Superior temporal gyrus (tissue), 1 donor: ENCODE measurements at regions not wholly inside any gene's neighbourhood (a gene's known extent, or its start where the extent isn't known, plus 50 kb on each side); places are given as distances from the start of the nearest gene placed in this dataset.

Source experiments
- DNase-seq: peaks from one replicate; pipeline ENCODE4 v3.0.0-alpha.2; 2016; ENCODE audit errors: extremely low spot score

DNA sequence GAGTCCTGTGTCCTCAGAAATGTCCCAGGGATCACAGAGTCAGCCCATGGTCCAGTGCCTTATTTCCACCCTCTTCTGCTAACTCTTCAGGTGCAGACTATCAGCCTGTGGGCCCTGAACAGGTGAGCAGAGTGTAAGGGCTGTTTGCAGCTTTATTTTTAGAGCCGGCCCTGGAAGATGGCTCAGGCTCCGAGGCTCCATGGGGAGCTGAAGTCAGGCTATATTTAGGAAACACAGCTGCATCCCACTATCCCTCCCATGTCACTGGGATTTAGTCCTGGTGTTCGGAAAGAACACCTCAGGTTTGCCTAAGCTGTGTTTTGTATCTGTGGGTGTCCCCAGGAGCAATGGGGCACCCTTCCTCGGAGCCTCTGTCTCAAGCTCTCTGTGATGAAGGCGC, 126.9 kb downstream of the RPS24 start:
- no peak for DNase-seq

DNA sequence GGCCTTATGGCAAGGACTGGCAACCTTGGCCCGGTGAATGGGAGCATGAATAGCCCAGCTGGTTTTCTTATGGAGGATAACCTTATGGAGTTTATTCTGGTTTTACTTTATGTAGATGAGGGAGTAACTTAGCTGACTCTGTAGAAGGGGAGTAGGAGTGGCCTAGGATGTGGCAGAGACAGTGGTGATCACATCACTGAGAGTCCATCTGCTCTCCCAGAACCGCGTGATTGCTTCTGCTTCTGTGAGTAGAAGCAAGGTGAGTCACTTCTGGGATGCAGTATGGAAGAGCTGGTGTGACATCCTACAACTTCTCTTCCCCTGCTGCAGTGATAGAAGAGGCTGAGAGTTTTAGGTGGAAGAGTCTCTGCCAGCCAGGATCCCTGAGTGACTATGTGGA, 129.2 kb downstream of the RPS24 start:
- no peak for DNase-seq

DNA sequence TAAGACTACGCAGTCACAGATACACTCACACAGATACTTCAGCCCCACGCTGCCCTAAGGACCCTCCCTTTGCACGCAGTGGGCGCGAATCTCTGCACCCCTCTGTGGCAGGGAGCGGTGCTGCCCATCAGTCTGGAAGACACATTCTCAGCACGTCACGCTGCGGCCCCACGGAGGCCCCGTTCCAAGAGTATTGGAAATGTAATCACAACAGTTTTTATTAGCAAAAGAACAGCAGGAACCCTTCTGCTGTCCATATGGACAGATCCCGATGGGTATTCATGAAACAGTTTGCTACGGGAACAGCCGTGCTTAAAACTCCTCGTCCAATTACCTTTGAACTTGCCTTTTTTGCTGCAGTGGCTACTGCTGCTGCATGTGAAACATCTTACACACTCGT, 131.0 kb downstream of the RPS24 start:
- DNase-seq, result no peak

DNA sequence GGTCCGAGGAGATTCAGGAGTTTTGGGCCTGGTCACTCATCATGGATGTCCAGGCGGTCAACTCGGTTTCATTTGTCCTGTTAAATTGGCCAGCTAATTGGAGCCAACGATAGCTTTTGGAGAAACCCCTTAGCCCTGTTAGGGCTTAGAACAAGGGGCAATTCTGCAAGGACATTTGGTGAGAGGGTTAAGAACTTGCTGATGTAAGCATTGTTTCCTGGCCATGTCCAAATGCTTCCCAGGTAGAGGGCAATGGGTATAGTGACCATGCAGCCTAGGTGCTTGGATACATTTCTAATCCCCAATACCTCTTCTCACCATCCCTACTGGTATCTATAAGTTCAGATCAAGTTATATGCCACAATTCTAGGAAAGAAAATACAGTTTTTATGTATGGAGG, 131.5 kb downstream of the RPS24 start:
- no peak for DNase-seq

DNA sequence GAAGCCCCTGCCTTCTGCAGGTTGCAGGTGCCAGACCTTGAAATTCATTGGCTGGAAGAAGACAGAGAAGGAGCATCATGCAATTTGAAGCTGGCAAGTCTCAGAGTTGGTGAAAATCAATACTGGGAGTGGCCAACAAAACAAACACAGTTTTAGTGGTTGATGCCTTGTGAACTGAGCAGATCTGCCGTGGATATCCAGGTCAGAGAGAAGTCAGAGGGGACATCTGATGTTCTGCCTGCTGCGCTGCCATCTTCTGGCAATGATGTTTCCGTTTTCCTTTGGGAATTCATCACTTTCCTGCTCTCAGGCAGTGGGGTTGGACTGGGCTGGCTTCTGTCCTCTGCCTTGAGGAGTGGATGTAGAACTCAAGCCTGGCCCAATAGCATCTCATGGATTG, 132.0 kb downstream of the RPS24 start:
- no peak for DNase-seq

GRCh38 chr10:78166261-78166660, 132.6 kb downstream of the RPS24 start:
- DNase-seq, result no peak

DNA sequence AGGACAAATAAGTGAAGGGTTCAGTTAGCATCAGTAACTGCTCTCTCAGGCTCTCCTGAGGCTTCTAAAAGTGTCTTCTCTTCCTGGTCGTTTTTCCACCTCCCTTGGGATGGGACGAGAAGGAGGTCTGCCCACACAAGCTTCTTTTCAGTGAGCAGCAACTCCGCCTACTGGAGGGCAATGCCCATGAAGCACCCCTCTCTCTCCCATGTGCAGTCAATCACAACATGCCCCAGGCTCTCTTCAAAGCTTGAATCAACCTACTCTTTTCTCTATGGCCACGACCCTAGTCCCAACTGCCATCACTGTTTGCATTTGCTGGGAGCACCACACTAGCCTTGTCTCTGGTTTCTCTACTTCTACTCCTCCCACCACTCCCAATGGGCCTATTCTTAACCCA, 135.6 kb downstream of the RPS24 start:
- DNase-seq, result no peak

DNA sequence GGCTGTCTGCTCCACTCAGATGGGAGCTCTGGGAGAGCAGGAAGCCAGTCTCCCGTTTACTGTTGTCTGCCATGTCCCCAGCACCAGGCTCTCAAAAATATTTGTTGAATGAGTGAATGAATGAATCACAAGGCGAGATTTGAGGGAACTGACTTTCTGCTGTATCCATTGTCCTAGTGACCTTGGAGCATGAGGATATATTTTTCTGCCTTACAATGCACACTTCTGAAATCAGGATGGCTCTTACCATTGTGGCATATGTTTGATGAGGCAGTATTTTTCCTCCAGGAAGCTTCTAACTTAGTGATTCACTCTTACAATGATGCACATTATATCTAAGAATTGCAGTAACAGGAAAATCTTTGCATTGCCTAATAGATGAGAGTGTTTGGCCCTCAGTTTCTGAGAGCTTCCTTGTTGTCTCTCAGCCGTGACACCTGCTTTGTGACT, 136.4 kb downstream of the RPS24 start:
- no peak for DNase-seq

DNA sequence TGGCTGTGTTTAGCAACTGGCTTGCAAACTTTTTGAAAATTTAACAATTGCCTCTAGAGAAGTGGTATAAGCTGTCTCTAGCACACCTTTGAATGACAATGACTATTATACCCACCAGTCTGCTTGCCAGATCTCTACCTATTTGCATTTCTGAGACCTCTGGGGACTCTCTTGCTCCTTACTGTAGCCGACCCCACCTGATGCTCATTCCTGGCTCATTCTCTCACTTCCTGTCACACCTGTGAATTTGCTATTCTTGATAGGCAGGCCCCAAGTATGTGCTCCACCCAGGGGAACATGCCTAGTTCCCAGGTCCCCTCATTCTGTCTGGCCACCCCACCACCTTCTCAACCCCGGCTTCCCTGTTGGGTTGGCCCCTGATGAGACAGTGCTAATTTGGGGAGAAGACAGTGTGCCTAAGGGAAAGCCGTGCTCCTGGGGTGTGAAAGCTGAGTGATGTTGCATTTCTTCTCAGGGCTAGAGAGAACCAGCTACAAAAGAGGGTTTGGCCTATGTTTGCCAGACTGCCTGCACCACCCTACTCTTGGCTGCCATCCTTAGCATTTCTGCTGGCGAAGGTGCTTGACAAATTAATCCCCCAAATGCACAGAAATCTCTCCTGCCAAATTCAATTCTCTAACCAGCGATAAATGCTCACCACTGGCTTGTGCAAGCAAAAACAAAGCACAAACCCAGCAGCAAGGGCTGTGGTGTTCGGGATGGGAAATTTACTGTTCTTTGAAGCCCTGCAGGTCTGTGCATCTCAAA, 138.2 kb downstream of the RPS24 start:
- no peak for DNase-seq

- DNase-seq, result no peak
Measured at GRCh38 chr10:78173360-78174015, 139.8 kb downstream of the RPS24 start.

DNA sequence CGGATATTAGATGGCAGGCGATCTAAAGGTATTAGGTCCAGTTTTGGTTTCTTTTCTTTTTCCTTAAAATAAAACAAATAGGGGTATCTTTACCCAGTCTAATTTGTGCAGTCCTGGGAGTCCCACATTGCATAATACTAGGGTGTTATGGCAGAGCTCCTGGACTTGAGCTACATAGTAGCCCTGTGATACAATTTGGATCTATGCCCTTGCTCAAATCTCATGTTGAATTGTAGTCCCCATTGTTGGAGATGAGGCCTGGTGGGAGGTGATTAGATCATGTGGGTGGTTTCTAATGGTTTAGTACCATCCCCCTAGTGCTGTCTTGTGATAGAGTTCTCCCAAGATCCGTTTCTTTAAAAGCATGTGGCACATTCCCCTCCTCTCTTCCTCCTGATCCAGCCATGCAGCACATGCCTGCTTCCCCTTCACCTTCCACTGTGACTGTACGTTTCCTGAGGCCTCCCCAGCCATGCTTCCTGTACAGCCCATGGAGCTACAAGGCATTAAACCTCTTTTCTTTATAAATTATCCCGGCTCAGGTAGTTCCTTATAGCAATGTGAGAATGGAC, 141.9 kb downstream of the RPS24 start:
- peak; percentile 42 for DNase-seq

- peak; percentile 80 for DNase-seq
Measured at GRCh38 chr10:78176320-78177317, 143.0 kb downstream of the RPS24 start.

- DNase-seq, result no peak
Measured at GRCh38 chr10:78177491-78178185, 144.0 kb downstream of the RPS24 start.

DNA sequence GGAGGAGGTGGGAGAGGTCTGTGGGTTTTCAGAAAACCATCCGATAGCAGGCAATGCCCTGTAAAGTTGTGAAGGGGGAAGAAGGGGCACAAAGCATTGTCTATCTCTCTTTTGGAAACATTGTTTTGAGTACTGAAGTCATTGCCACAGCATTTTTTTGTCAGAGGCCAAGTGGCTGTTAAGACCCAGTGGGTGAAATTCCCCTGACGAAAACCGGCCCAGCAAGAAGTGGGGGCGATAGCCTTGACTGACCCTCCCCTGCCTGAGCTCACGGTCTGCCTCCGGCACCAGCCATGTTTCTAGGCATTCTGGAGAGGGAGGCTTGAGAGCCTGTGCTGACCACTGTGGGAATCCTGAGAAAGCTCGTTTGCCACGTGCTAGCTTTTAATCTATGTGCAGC, 144.7 kb downstream of the RPS24 start:
- DNase-seq, result no peak

- no peak for DNase-seq
Measured at GRCh38 chr10:78178940-78179339, 145.3 kb downstream of the RPS24 start.

DNA sequence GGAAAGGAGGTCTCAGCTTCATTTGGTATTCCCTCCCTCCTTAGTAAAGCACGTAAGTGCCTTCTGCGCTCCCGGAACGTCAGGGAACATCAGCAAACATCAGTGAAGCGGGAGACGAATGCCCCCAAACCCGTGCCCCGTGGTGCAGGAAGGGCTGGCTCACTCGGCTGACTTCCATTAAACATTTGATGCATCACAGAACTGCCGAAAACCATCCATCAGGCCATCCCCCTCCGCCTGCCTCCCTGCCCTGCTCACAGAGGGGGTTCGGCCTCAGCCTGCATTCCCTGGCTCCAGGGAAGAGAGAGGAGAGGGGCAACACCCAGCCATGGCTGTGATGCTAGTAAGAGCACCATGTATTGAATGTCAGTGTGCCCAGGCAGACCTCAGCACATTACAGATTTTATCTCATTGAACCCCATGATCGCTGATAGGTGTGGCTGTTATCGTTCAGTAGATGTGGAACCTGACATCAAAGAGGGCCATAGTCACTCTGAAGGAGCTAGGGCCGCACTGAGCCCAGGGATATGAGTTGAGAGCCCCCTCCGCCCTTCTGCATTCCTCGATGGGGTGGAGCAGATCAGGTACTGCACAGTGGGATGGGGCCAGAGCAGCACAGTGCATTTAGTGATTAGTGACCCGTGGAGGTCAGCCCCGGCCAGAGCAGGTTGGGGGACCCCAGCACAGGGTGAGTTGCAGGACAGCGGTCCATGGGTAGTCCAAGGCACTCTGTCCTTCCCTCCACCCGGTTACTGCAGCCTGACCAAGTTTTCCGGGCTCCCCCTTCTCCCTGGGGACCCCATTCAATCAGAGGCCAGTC, 146.4 kb downstream of the RPS24 start:
- no peak for DNase-seq

- no peak for DNase-seq
Measured at GRCh38 chr10:78181381-78182055, 147.9 kb downstream of the RPS24 start.

- no peak for DNase-seq
Measured at GRCh38 chr10:78182841-78183240, 149.2 kb downstream of the RPS24 start.

DNA sequence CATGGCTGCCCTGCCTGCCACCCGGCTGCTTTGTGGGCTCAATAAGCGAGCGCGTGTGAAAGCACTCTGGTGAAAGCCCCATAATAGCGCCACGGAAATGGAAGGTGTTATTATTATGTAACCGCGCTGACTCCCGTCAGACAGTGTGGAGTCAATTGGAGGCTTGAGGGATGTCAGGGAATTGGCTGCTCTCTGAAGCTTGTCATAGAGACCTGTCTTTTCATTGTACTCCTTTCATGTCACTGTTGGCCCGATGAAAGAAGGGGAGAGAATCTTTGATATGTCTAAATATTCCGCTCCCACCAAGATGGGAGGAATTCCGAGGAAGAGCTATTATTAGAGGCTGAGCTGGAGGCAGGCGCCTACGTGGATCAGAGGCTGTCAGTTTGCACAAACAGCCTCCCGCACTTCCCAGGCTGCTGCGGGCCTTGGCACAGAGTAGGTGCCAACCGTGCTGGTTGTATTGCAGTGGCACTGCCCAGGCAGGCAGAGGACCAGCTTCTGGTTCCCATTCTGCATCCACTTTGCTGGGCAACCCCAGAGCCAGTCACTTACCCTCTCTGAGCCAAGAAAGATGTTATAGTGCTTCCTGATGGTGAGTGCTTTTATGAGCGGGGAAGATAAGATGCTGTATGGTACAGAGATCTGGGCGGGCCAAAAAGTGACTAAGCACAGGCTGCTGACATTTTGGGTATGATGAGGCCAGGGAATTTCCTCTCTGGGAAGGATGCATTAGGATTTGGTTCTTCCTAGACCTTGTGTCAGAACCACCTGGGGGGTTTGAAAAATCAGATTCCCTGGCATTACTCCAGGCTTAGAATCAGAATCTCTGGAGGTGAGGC, 151.4 kb downstream of the RPS24 start:
- DNase-seq, result no peak
